ENCODE measurements at regions not wholly inside any gene's neighbourhood (a gene's known extent, or its start where the extent isn't known, plus 50 kb on each side); places are given as distances from the start of the nearest gene placed in this dataset.

- Mint-ChIP-seq H3K27ac (no peak overlapping the region), H3K4me3 (no peak overlapping the region), H3K9me3 (peaks cover 0 to 2% (median 0%) of the 10 kb centered on the region in 7 donors), H3K36me3 (no peaks in the 10 kb centered on the region), H3K4me1 (no peaks in the 10 kb centered on the region), H3K27me3 (ENCODE audit: low read depth in 3 of 3) (peaks cover 1 to 8% (median 3%) of the 10 kb centered on the region in 3 donors)
- Histone ChIP-seq H3K9ac (ENCODE audit: insufficient read depth, low read length, poor library complexity, severe bottlenecking) (no peak overlapping the region), H2AFZ (ENCODE audit: insufficient read depth, low read depth, low read length, poor library complexity, severe bottlenecking) (no peak overlapping the region), H3K27ac (ENCODE audit: low read depth in 1 of 2, low read length in 2 of 2) (no peak overlapping the region), H4K20me1 (ENCODE audit: insufficient read depth, low read length) (no peaks in the 10 kb centered on the region), H3K9me3 (replicated peaks in 1 of 2; ENCODE audit: control insufficient read depth in 1 of 2, insufficient read depth in 1 of 2, low read length in 2 of 2) (no peaks in the 10 kb centered on the region), H3K4me3 (replicated peaks in 1 of 3; ENCODE audit: low read depth in 2 of 3, low read length in 3 of 3) (no peak overlapping the region), H3K36me3 (replicated peaks in 1 of 2; ENCODE audit: control insufficient read depth in 1 of 2, insufficient read depth in 2 of 2, low read length in 2 of 2) (no peaks in the 10 kb centered on the region), H3K4me2 (replicated peaks; ENCODE audit: extremely low read depth, low read length, poor library complexity, severe bottlenecking) (no peak overlapping the region), H3K27me3 (ENCODE audit: control insufficient read depth in 2 of 2, insufficient read depth in 2 of 2, low read length in 2 of 2) (peaks cover 0 to 4% of the 10 kb centered on the region in 2 donors), H3K4me1 (ENCODE audit: control insufficient read depth in 1 of 2, insufficient read depth in 2 of 2, low read length in 2 of 2) (no peaks in the 10 kb centered on the region), H3K79me2 (ENCODE audit: insufficient read depth, low read length) (no peaks in the 10 kb centered on the region)
- intact Hi-C loops (cut with micrococcal nuclease), result no loop called here
- no CpG with 5 or more reads among the region's 1 CpG for WGBS (ENCODE audit: insufficient coverage)
- DNase-seq, result no peak
- no peak for TF ChIP-seq CTCF (IDR thresholded peaks at IDR 0.05)
Measured at GRCh38 chrX:73268463-73268862, 53.8 kb upstream of the NAP1L2 start.

GRCh38 chrX:73267979-73268378, 53.3 kb upstream of the NAP1L2 start:
- H3K9me3 ChIP-seq (replicated peaks in 1 of 2; ENCODE audit: control insufficient read depth in 1 of 2, insufficient read depth in 1 of 2, low read length in 2 of 2), result no peaks in the 10 kb centered on the region
- H3K27ac Mint-ChIP-seq, result no peak overlapping the region
- H3K4me1 Mint-ChIP-seq, result no peaks in the 10 kb centered on the region
- intact Hi-C loops (cut with micrococcal nuclease), result no loop called here
- DNase-seq, result no peak
- H3K4me1 ChIP-seq (ENCODE audit: control insufficient read depth in 1 of 2, insufficient read depth in 2 of 2, low read length in 2 of 2), result no peaks in the 10 kb centered on the region
- no peak overlapping the region for H3K9ac ChIP-seq (ENCODE audit: insufficient read depth, low read length, poor library complexity, severe bottlenecking)
- no peak overlapping the region for H3K27ac ChIP-seq (ENCODE audit: low read depth in 1 of 2, low read length in 2 of 2)
- no peak for TF ChIP-seq CTCF (IDR thresholded peaks at IDR 0.05)
- H3K36me3 Mint-ChIP-seq, result no peaks in the 10 kb centered on the region
- no peak overlapping the region for H3K4me3 ChIP-seq (replicated peaks in 1 of 3; ENCODE audit: low read depth in 2 of 3, low read length in 3 of 3)
- peaks cover 1 to 6% (median 3%) of the 10 kb centered on the region in 3 donors for H3K27me3 Mint-ChIP-seq (ENCODE audit: low read depth in 3 of 3)
- no peak overlapping the region for H2AFZ ChIP-seq (ENCODE audit: insufficient read depth, low read depth, low read length, poor library complexity, severe bottlenecking)
- peaks cover 0 to 2% (median 0%) of the 10 kb centered on the region in 7 donors for H3K9me3 Mint-ChIP-seq
- H4K20me1 ChIP-seq (ENCODE audit: insufficient read depth, low read length), result no peaks in the 10 kb centered on the region
- H3K27me3 ChIP-seq (ENCODE audit: control insufficient read depth in 2 of 2, insufficient read depth in 2 of 2, low read length in 2 of 2), result peaks cover 0 to 4% of the 10 kb centered on the region in 2 donors
- H3K4me3 Mint-ChIP-seq, result no peak overlapping the region
- H3K36me3 ChIP-seq (replicated peaks in 1 of 2; ENCODE audit: control insufficient read depth in 1 of 2, insufficient read depth in 2 of 2, low read length in 2 of 2), result no peaks in the 10 kb centered on the region
- H3K4me2 ChIP-seq (replicated peaks; ENCODE audit: extremely low read depth, low read length, poor library complexity, severe bottlenecking), result no peak overlapping the region
- H3K79me2 ChIP-seq (ENCODE audit: insufficient read depth, low read length), result no peaks in the 10 kb centered on the region
